H9 (cell line): ENCODE measurements at regions not wholly inside any gene's neighbourhood (a gene's known extent, or its start where the extent isn't known, plus 50 kb on each side); places are given as distances from the start of the nearest gene placed in this dataset.

Experiments
- DNase-seq: peaks from one replicate; pipeline ENCODE4 v3.0.0-alpha.2; 2017
- H2AFZ ChIP-seq: one replicate; pipeline ENCODE4 v1.6.1; 2013; ENCODE audit warnings: mild to moderate bottlenecking, low read length, control low read depth, moderate library complexity
- H2AK5ac ChIP-seq: 2 replicates; pipeline ENCODE4 v1.6.1; 2013; ENCODE audit warnings: low read length, control low read depth, mixed read lengths; ENCODE audit not compliant: insufficient read length
- H2BK120ac ChIP-seq: one replicate; pipeline ENCODE4 v1.6.1; 2013; ENCODE audit warnings: low read depth, mild to moderate bottlenecking, low read length, control low read depth, inconsistent platforms; ENCODE audit not compliant: poor library complexity, severe bottlenecking
- H2BK12ac ChIP-seq: 2 replicates; pipeline ENCODE4 v1.6.1; 2013; ENCODE audit warnings: low read length, control low read depth, mixed read lengths, low read depth; ENCODE audit not compliant: insufficient read length
- H2BK15ac ChIP-seq: 2 replicates; pipeline ENCODE4 v1.6.1; 2013; ENCODE audit warnings: low read depth, low read length, control low read depth
- H2BK20ac ChIP-seq: one replicate; pipeline ENCODE4 v1.6.1; 2013; ENCODE audit warnings: low read depth, mild to moderate bottlenecking, low read length, control low read depth, inconsistent platforms; ENCODE audit not compliant: poor library complexity, severe bottlenecking
- H2BK5ac ChIP-seq: 2 replicates; pipeline ENCODE4 v1.6.1; 2013; ENCODE audit warnings: low read length, control low read depth, mixed read lengths; ENCODE audit not compliant: insufficient read length
- H3K14ac ChIP-seq: 2 replicates; pipeline ENCODE4 v1.6.1; 2013; ENCODE audit warnings: low read length, control low read depth; ENCODE audit not compliant: insufficient read depth
- H3K18ac ChIP-seq: 2 replicates; pipeline ENCODE4 v1.6.1; 2013; ENCODE audit warnings: low read depth, mild to moderate bottlenecking, mixed read lengths, low read length, control low read depth; ENCODE audit not compliant: insufficient read length
- H3K23ac ChIP-seq: 2 replicates; pipeline ENCODE4 v1.6.1; 2013; ENCODE audit warnings: low read length, control low read depth, mixed read lengths, low read depth; ENCODE audit not compliant: insufficient read length
- H3K23me2 ChIP-seq: 2 replicates; pipeline ENCODE4 v1.6.1; 2013; ENCODE audit warnings: low read depth, mild to moderate bottlenecking, mixed read lengths, low read length, control low read depth; ENCODE audit not compliant: insufficient read length, poor library complexity, severe bottlenecking
- H3K27ac ChIP-seq: 2 replicates; pipeline ENCODE4 v1.5.1; 2013; ENCODE audit warnings: low read length, control low read depth, mixed read lengths, low read depth; ENCODE audit not compliant: insufficient read length
- H3K27me3 ChIP-seq: 2 replicates; pipeline ENCODE4 v1.6.1; 2013; ENCODE audit warnings: low read length, control low read depth, inconsistent platforms; ENCODE audit not compliant: insufficient read depth
- H3K4ac ChIP-seq: 2 replicates; pipeline ENCODE4 v1.6.1; 2013; ENCODE audit warnings: low read depth, mild to moderate bottlenecking, control low read depth, inconsistent platforms, low read length, moderate library complexity
- H3K4me1 ChIP-seq: 2 replicates; pipeline ENCODE4 v1.6.1; 2013; ENCODE audit warnings: low read length, control low read depth, inconsistent platforms; ENCODE audit not compliant: insufficient read depth
- H3K4me2 ChIP-seq: 2 replicates; pipeline ENCODE4 v1.6.1; 2013; ENCODE audit warnings: low read length, control low read depth, mixed read lengths; ENCODE audit not compliant: insufficient read length, insufficient read depth
- H3K56ac ChIP-seq: 2 replicates; pipeline ENCODE4 v1.6.1; 2013; ENCODE audit warnings: low read depth, mild to moderate bottlenecking, mixed read lengths, low read length, control low read depth; ENCODE audit not compliant: insufficient read length
- H3K79me1 ChIP-seq: 2 replicates; pipeline ENCODE4 v1.6.1; 2013; ENCODE audit warnings: low read depth, mild to moderate bottlenecking, moderate library complexity, low read length, control low read depth, inconsistent platforms; ENCODE audit not compliant: insufficient read depth, poor library complexity, severe bottlenecking
- H3K79me2 ChIP-seq: 2 replicates; pipeline ENCODE4 v1.6.1; 2013; ENCODE audit warnings: low read length, control low read depth, inconsistent platforms; ENCODE audit not compliant: insufficient read depth
- H3K9ac ChIP-seq: 2 replicates; pipeline ENCODE4 v1.6.1; 2013; ENCODE audit warnings: low read length, control low read depth, mixed read lengths; ENCODE audit not compliant: insufficient read length; ENCODE audit errors: extremely low read depth
- H3K9me3 ChIP-seq: one replicate; pipeline ENCODE4 v1.6.1; 2013; ENCODE audit warnings: low read depth, low read length, inconsistent platforms; ENCODE audit not compliant: control insufficient read depth
- H3T11ph ChIP-seq: one replicate; pipeline ENCODE4 v1.6.1; 2013; ENCODE audit warnings: mild to moderate bottlenecking, low read length, control low read depth, inconsistent platforms
- H4K20me1 ChIP-seq: one replicate; pipeline ENCODE4 v1.6.1; 2013; ENCODE audit not compliant: control insufficient read depth, insufficient read length, insufficient read depth
- H4K5ac ChIP-seq: 2 replicates; pipeline ENCODE4 v1.6.1; 2013; ENCODE audit warnings: low read depth, mild to moderate bottlenecking, mixed read lengths, low read length, control low read depth; ENCODE audit not compliant: insufficient read length
- H4K8ac ChIP-seq: replicated peaks from 2 replicates; pipeline ENCODE4 v1.6.1; 2013; ENCODE audit warnings: low read length, control low read depth, mixed read lengths, low read depth; ENCODE audit not compliant: insufficient read length
- H4K91ac ChIP-seq: 2 replicates; pipeline ENCODE4 v1.6.1; 2013; ENCODE audit warnings: low read depth, mild to moderate bottlenecking, moderate library complexity, mixed read lengths, low read length, control low read depth; ENCODE audit not compliant: insufficient read length
- H3K27ac Mint-ChIP-seq, 3 experiments: 2 replicates in 2 of 3; 3 replicates in 1 of 3; pipeline ENCODE4 v1.8.0; 2020 to 2021; ENCODE audit warnings: mixed read lengths in 3 of 3, mild to moderate bottlenecking in 1 of 3, moderate library complexity in 1 of 3
- H3K27me3 Mint-ChIP-seq: 2 replicates; pipeline ENCODE4 v1.8.0; 2021; ENCODE audit warnings: low read depth, mild to moderate bottlenecking, moderate library complexity, mixed read lengths
- H3K36me3 Mint-ChIP-seq, 3 experiments: 2 replicates in 2 of 3; 3 replicates in 1 of 3; pipeline ENCODE4 v1.8.0; 2020 to 2021; ENCODE audit warnings: low read depth in 3 of 3, mixed read lengths in 3 of 3; ENCODE audit not compliant: insufficient read depth in 1 of 3
- H3K4me1 Mint-ChIP-seq, 2 experiments: 2 replicates each; pipeline ENCODE4 v1.8.0; 2020; ENCODE audit warnings: mixed read lengths in 2 of 2
- H3K4me3 Mint-ChIP-seq, 2 experiments: 2 replicates in 1 of 2; 3 replicates in 1 of 2; pipeline ENCODE4 v1.8.0; 2020 to 2021; ENCODE audit warnings: mild to moderate bottlenecking in 2 of 2, mixed read lengths in 2 of 2, moderate library complexity in 1 of 2
- H3K9me3 Mint-ChIP-seq, 2 experiments: 2 replicates in 1 of 2; 3 replicates in 1 of 2; pipeline ENCODE4 v1.8.0; 2020; ENCODE audit warnings: mild to moderate bottlenecking in 2 of 2, mixed read lengths in 2 of 2, moderate library complexity in 1 of 2
- WGBS: extraction: QIAGEN DNeasy Blood & Tissue Kit; methylation state at CpG from one replicate; pipeline ENCODE4 v1.1.7; 2013; ENCODE audit warnings: missing lambda C conversion rate, low lambda C conversion rate, mixed read lengths; ENCODE audit not compliant: insufficient read length; ENCODE audit errors: extremely low coverage; 5-methylcytosine and 5-hydroxymethylcytosine counted together
- TF ChIP-seq, protein P1 (sequence below): fragments of 200-600 bp; sonication (generic); conservative IDR thresholded peaks from 3 replicates; pipeline ENCODE4 v1.8.0; 2021; ENCODE audit warnings: antibody characterized with exemption, mild to moderate bottlenecking

DNA sequence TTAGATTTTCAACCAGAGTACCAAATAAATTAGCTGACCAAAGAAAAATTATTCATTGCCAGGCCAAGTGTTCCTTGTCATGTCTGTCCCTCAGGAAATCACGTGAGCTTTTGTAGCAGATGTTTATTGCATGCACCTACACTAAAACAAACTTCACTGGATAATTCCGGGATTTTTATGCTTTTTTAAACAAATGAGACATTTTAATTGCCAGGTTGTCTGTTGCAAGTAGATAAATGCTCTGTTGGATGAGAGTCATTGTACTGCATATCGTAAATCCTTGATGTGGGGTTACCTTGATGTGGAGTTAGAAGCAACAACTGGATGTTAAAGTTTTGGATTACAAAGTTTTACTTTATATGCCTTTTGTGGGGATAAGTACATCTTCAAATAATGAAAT is 1187.7 kb upstream of the PCDH9 start:
- Histone ChIP-seq H3K27me3 (no peaks in the 10 kb centered on the region), H3K4ac (no peak overlapping the region), H3T11ph (no peak overlapping the region), H4K5ac (no peak overlapping the region), H3K23me2 (no peaks in the 10 kb centered on the region), H2BK15ac (no peak overlapping the region), H2AFZ (no peak overlapping the region), H2BK12ac (no peak overlapping the region), H3K23ac (no peak overlapping the region), H2BK120ac (no peak overlapping the region), H3K79me2 (no peaks in the 10 kb centered on the region), H3K9ac (no peak overlapping the region), H3K56ac (no peak overlapping the region), H3K9me3 (no peaks in the 10 kb centered on the region), H4K91ac (no peak overlapping the region), H4K8ac (no peak overlapping the region), H3K14ac (no peak overlapping the region), H2BK20ac (no peak overlapping the region), H4K20me1 (no peaks in the 10 kb centered on the region), H3K4me1 (no peaks in the 10 kb centered on the region), H2BK5ac (no peak overlapping the region), H3K79me1 (no peaks in the 10 kb centered on the region), H2AK5ac (no peak overlapping the region), H3K18ac (no peak overlapping the region), H3K4me2 (no peak overlapping the region), H3K27ac (no peak overlapping the region)
- no peaks in the 10 kb centered on the region for H3K27me3 Mint-ChIP-seq
- H3K4me1 Mint-ChIP-seq, result no peaks in the 10 kb centered on the region
- H3K9me3 Mint-ChIP-seq, result peaks cover 2 to 9% of the 10 kb centered on the region in 2 experiments; a peak in 4 of 5 replicates
- DNase-seq, result no peak
- no peak overlapping the region for H3K4me3 Mint-ChIP-seq
- H3K36me3 Mint-ChIP-seq, result peaks cover 0 to 13% (median 2%) of the 10 kb centered on the region in 3 experiments; a peak in 4 of 7 replicates
- no peak overlapping the region for H3K27ac Mint-ChIP-seq
- TF ChIP-seq, protein P1, sequence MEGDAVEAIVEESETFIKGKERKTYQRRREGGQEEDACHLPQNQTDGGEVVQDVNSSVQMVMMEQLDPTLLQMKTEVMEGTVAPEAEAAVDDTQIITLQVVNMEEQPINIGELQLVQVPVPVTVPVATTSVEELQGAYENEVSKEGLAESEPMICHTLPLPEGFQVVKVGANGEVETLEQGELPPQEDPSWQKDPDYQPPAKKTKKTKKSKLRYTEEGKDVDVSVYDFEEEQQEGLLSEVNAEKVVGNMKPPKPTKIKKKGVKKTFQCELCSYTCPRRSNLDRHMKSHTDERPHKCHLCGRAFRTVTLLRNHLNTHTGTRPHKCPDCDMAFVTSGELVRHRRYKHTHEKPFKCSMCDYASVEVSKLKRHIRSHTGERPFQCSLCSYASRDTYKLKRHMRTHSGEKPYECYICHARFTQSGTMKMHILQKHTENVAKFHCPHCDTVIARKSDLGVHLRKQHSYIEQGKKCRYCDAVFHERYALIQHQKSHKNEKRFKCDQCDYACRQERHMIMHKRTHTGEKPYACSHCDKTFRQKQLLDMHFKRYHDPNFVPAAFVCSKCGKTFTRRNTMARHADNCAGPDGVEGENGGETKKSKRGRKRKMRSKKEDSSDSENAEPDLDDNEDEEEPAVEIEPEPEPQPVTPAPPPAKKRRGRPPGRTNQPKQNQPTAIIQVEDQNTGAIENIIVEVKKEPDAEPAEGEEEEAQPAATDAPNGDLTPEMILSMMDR, result no peak
- WGBS, result no CpG with 5 or more reads among the region's 3 CpGs
